SK-N-SH treated with all-trans-retinoic acid at 6 μM for 48 hours (cell line): ENCODE measurements at regions not wholly inside any gene's neighbourhood (a gene's known extent, or its start where the extent isn't known, plus 50 kb on each side); places are given as distances from the start of the nearest gene placed in this dataset.

Experiments used
- ARNTL ChIP-seq: fragments of 450-650 bp; formaldehyde crosslinking; IDR thresholded peaks from 2 replicates; pipeline ENCODE4 v1.5.0; 2020; ENCODE audit warnings: low read depth, mild to moderate bottlenecking, moderate library complexity, borderline replicate concordance
- ZFP3 ChIP-seq: fragments of 250-450 bp; sonication (Bioruptor Pico); IDR thresholded peaks from 2 replicates; pipeline ENCODE4 v1.5.0; 2020; ENCODE audit warnings: mild to moderate bottlenecking, moderate library complexity

GRCh38 chr18:68275616-68276015, 439.3 kb downstream of the TMX3 start:
- TF ChIP-seq ZFP3 (CRISPR knock-in tag) (no peak), ARNTL (CRISPR knock-in tag) (no peak)
